ENCODE measurements at regions not wholly inside any gene's neighbourhood (a gene's known extent, or its start where the extent isn't known, plus 50 kb on each side); places are given as distances from the start of the nearest gene placed in this dataset.
"Not testable (repeated sequence)": the region's sequence is repeated elsewhere in the genome, so short reads cannot be mapped to it uniquely, and the experiment has no call there.

DNA sequence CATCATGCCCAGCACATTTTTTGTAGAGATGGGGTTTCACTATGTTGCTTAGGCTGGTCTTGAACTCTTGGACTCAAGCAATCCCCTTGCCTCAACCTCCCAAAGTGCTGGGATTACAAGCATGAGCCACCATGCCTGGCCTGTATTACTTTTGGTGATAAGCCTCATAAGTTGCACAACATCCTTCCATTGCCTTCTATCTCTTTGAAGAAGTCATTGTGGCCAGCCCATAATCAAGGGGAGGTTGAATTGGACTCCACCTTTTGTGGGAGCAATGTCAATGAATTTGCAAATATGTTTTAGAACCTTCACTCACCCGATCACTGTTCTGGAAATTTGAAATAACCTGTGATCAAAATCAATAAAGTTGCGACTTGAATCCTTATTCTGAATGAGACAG is 104.3 kb upstream of the CLINT1 start:
- H3K27me3 ChIP-seq (ENCODE audit: control insufficient read depth, extremely low read depth, insufficient read depth, low read length): no peaks in the 10 kb centered on the region
- H2AFZ ChIP-seq (ENCODE audit: control insufficient read depth, low read length): no peak overlapping the region
- no peaks in the 10 kb centered on the region for H3K4me1 ChIP-seq (ENCODE audit: control insufficient read depth, extremely low read depth, insufficient read depth, low read length)
- DNase-seq (ENCODE audit: low read depth, low spot score) (no peak), FAIRE-seq (no peak)
- TF ChIP-seq EZH2 (IDR thresholded peaks at IDR 0.05; ENCODE audit: low read length): no peak
- TF ChIP-seq, protein P1, sequence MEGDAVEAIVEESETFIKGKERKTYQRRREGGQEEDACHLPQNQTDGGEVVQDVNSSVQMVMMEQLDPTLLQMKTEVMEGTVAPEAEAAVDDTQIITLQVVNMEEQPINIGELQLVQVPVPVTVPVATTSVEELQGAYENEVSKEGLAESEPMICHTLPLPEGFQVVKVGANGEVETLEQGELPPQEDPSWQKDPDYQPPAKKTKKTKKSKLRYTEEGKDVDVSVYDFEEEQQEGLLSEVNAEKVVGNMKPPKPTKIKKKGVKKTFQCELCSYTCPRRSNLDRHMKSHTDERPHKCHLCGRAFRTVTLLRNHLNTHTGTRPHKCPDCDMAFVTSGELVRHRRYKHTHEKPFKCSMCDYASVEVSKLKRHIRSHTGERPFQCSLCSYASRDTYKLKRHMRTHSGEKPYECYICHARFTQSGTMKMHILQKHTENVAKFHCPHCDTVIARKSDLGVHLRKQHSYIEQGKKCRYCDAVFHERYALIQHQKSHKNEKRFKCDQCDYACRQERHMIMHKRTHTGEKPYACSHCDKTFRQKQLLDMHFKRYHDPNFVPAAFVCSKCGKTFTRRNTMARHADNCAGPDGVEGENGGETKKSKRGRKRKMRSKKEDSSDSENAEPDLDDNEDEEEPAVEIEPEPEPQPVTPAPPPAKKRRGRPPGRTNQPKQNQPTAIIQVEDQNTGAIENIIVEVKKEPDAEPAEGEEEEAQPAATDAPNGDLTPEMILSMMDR (optimal IDR thresholded peaks at IDR 0.05 in 1 of 3, IDR thresholded peaks at IDR 0.05 in 1 of 3, conservative IDR thresholded peaks at IDR 0.05 in 1 of 3; ENCODE audit: extremely low read depth in 1 of 3, insufficient read depth in 2 of 3, low read length in 3 of 3): no peak
- H3K4me3 ChIP-seq (ENCODE audit: control insufficient read depth in 2 of 3, extremely low read depth in 1 of 3, insufficient read depth in 2 of 3, low read depth in 1 of 3, low read length in 3 of 3): no peak overlapping the region
- dilution Hi-C loops (cut with MboI; ENCODE audit: extremely low pct_ligation_motif_present, low sequenced_read_pairs): no loop called here
- no peaks in the 10 kb centered on the region for H3K9me1 ChIP-seq (ENCODE audit: control insufficient read depth, extremely low read depth, insufficient read depth, low read length)
- H3K27ac ChIP-seq (ENCODE audit: control insufficient read depth, insufficient read depth, low read length): no peak overlapping the region
- no peak overlapping the region for H3K9ac ChIP-seq (ENCODE audit: control insufficient read depth, extremely low read depth, insufficient read depth, low read length)
- no peaks in the 10 kb centered on the region for H3K9me3 ChIP-seq (ENCODE audit: control insufficient read depth, low read depth, low read length)
- H3K79me2 ChIP-seq (ENCODE audit: control insufficient read depth, insufficient read depth, low read length): no peaks in the 10 kb centered on the region
- H3K4me2 ChIP-seq (ENCODE audit: control insufficient read depth, extremely low read depth, insufficient read depth, low read depth, low read length): no peak overlapping the region
- no peaks in the 10 kb centered on the region for H4K20me1 ChIP-seq (ENCODE audit: control insufficient read depth, extremely low read depth, insufficient read depth, low read length)
- no peaks in the 10 kb centered on the region for H3K36me3 ChIP-seq (ENCODE audit: control insufficient read depth in 2 of 2, extremely low read depth in 1 of 2, insufficient read depth in 2 of 2, low read length in 2 of 2)

DNA sequence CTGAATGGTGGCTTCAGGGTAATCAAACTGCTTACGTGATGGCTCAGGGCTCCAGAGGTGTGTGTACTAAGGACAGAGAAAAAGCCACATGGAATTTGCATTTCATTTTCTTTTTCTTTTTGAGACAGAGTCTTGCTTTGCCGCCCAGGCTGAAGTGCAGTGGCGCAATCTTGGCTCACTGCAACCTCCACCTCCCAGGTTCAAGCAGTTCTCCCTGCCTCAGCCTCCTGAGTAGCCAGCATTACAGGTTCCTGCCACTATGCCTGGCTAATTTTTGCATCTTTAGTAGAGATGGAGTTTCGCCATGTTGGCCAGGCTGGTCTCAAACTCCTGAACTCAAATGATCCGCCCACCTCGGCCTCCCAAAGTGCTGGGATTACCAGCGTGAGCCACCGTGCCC is 103.7 kb upstream of the CLINT1 start:
- FAIRE-seq; H3K9me3 ChIP-seq (ENCODE audit: control insufficient read depth, low read depth, low read length); H2AFZ ChIP-seq (ENCODE audit: control insufficient read depth, low read length); H3K4me1 ChIP-seq (ENCODE audit: control insufficient read depth, extremely low read depth, insufficient read depth, low read length); H3K4me2 ChIP-seq (ENCODE audit: control insufficient read depth, extremely low read depth, insufficient read depth, low read depth, low read length); H3K27ac ChIP-seq (ENCODE audit: control insufficient read depth, insufficient read depth, low read length); H3K36me3 ChIP-seq (ENCODE audit: control insufficient read depth in 2 of 2, extremely low read depth in 1 of 2, insufficient read depth in 2 of 2, low read length in 2 of 2); dilution Hi-C loops (cut with MboI; ENCODE audit: extremely low pct_ligation_motif_present, low sequenced_read_pairs); DNase-seq (ENCODE audit: low read depth, low spot score); H3K4me3 ChIP-seq (ENCODE audit: control insufficient read depth in 2 of 3, extremely low read depth in 1 of 3, insufficient read depth in 2 of 3, low read depth in 1 of 3, low read length in 3 of 3); H3K9me1 ChIP-seq (ENCODE audit: control insufficient read depth, extremely low read depth, insufficient read depth, low read length); H3K27me3 ChIP-seq (ENCODE audit: control insufficient read depth, extremely low read depth, insufficient read depth, low read length); H3K9ac ChIP-seq (ENCODE audit: control insufficient read depth, extremely low read depth, insufficient read depth, low read length); H3K79me2 ChIP-seq (ENCODE audit: control insufficient read depth, insufficient read depth, low read length); H4K20me1 ChIP-seq (ENCODE audit: control insufficient read depth, extremely low read depth, insufficient read depth, low read length): not testable (repeated sequence)

DNA sequence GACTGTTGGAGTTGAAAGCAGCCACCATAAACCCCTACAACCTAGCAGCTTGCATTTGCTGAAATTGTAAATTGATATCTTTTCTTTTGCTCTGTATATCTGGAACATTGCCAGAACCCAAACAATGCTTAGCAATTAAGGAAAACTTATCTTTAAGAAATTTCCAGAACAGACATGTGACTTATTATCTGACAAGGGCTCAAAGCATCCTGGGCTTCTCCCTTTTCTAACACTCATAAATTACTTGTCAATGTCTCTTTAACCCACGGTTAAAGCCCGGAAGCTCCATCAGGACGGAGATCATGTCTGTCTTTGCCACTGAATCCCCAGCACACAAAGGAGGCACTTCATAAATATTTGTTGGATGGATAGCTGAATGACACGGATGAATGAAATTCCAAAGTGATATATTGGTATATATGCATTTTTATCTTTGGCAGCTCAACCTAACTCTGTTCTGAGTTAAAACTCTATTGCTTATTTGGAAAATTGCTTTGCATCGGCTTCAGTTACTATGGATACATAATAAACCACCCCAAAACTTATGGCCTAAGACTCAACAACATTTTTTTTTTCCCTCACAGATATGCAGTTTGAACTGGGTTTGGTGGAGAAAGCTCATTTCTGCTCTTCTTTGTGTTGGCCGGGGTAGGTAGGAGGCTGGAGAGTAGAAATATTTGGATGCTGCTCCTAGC is 103.1 kb upstream of the CLINT1 start:
- Histone ChIP-seq H2AFZ (ENCODE audit: control insufficient read depth, low read length) (no peak overlapping the region), H3K27ac (ENCODE audit: control insufficient read depth, insufficient read depth, low read length) (no peak overlapping the region), H3K9me1 (ENCODE audit: control insufficient read depth, extremely low read depth, insufficient read depth, low read length) (no peaks in the 10 kb centered on the region), H3K4me3 (ENCODE audit: control insufficient read depth in 2 of 3, extremely low read depth in 1 of 3, insufficient read depth in 2 of 3, low read depth in 1 of 3, low read length in 3 of 3) (no peak overlapping the region), H3K36me3 (ENCODE audit: control insufficient read depth in 2 of 2, extremely low read depth in 1 of 2, insufficient read depth in 2 of 2, low read length in 2 of 2) (no peaks in the 10 kb centered on the region), H3K79me2 (ENCODE audit: control insufficient read depth, insufficient read depth, low read length) (no peaks in the 10 kb centered on the region), H4K20me1 (ENCODE audit: control insufficient read depth, extremely low read depth, insufficient read depth, low read length) (no peaks in the 10 kb centered on the region), H3K9ac (ENCODE audit: control insufficient read depth, extremely low read depth, insufficient read depth, low read length) (no peak overlapping the region), H3K9me3 (ENCODE audit: control insufficient read depth, low read depth, low read length) (no peaks in the 10 kb centered on the region), H3K27me3 (ENCODE audit: control insufficient read depth, extremely low read depth, insufficient read depth, low read length) (no peaks in the 10 kb centered on the region), H3K4me2 (ENCODE audit: control insufficient read depth, extremely low read depth, insufficient read depth, low read depth, low read length) (no peak overlapping the region), H3K4me1 (ENCODE audit: control insufficient read depth, extremely low read depth, insufficient read depth, low read length) (no peaks in the 10 kb centered on the region)
- no peak for TF ChIP-seq EZH2 (IDR thresholded peaks at IDR 0.05; ENCODE audit: low read length)
- TF ChIP-seq, protein P1 (optimal IDR thresholded peaks at IDR 0.05 in 1 of 3, IDR thresholded peaks at IDR 0.05 in 1 of 3, conservative IDR thresholded peaks at IDR 0.05 in 1 of 3; ENCODE audit: extremely low read depth in 1 of 3, insufficient read depth in 2 of 3, low read length in 3 of 3): no peak
- dilution Hi-C loops (cut with MboI; ENCODE audit: extremely low pct_ligation_motif_present, low sequenced_read_pairs): no loop called here
- DNase-seq (ENCODE audit: low read depth, low spot score): no peak
- no peak for FAIRE-seq

Measured in keratinocyte (primary cell).